ENCODE measurements at regions not wholly inside any gene's neighbourhood (a gene's known extent, or its start where the extent isn't known, plus 50 kb on each side); places are given as distances from the start of the nearest gene placed in this dataset.

DNA sequence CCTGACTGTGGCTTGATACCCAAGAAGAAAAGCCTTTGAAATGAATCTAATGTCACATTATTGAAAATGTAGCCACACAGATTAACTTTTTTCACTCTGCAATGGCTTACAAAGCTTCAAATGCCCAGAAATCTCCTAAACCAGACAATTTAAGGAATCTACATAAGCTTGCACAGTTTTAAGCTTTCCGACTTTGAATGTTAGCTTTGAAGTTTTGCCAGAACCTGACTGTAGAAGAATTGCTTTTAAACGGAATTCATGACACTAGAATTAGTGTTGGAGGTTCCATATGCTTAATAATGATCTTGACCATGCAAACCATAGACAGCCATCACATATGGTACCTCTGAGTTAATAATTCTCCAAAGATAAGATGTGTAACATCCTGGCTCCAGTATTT lies 798.5 kb upstream of the EPHA7 start:
- H3K36me3 ChIP-seq, result no peaks in the 10 kb centered on the region
- no peak for DNase-seq
- H3K27me3 ChIP-seq, result no peaks in the 10 kb centered on the region
- TF ChIP-seq, protein P1, sequence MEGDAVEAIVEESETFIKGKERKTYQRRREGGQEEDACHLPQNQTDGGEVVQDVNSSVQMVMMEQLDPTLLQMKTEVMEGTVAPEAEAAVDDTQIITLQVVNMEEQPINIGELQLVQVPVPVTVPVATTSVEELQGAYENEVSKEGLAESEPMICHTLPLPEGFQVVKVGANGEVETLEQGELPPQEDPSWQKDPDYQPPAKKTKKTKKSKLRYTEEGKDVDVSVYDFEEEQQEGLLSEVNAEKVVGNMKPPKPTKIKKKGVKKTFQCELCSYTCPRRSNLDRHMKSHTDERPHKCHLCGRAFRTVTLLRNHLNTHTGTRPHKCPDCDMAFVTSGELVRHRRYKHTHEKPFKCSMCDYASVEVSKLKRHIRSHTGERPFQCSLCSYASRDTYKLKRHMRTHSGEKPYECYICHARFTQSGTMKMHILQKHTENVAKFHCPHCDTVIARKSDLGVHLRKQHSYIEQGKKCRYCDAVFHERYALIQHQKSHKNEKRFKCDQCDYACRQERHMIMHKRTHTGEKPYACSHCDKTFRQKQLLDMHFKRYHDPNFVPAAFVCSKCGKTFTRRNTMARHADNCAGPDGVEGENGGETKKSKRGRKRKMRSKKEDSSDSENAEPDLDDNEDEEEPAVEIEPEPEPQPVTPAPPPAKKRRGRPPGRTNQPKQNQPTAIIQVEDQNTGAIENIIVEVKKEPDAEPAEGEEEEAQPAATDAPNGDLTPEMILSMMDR (IDR thresholded peaks at IDR 0.05), result no peak
- H3K4me1 ChIP-seq, result no peaks in the 10 kb centered on the region
- H3K4me3 ChIP-seq, result no peak overlapping the region
- H3K9me3 ChIP-seq, result no peaks in the 10 kb centered on the region
- intact Hi-C loops (cut with DNase I; ENCODE audit: low total_unique reads), result no loop called here
- H3K27ac ChIP-seq, result no peak overlapping the region

DNA sequence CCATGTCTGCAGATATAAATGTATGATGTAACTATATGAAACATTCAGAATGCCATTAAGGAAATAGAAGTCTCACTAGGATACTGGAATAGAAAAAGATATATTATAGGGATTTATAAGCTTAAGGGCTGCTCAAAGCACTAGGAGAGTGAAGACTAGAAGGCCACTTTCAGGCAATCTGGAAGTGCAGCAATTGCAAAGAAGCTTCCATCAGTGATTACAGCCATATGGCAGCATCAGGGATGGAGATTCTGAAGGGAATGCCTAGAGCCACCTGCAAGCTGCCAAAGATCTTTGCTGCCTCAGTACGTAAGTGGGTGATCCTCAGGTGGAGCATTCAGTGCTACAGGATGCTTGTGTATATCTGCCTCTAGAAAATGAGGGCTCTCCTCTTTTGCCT lies 796.2 kb upstream of the EPHA7 start:
- H3K4me1 ChIP-seq, result no peaks in the 10 kb centered on the region
- no peaks in the 10 kb centered on the region for H3K9me3 ChIP-seq
- H3K27me3 ChIP-seq, result no peaks in the 10 kb centered on the region
- TF ChIP-seq, protein P1 (IDR thresholded peaks at IDR 0.05), result no peak
- H3K36me3 ChIP-seq, result no peaks in the 10 kb centered on the region
- H3K4me3 ChIP-seq, result no peak overlapping the region
- no peak overlapping the region for H3K27ac ChIP-seq
- intact Hi-C loops (cut with DNase I; ENCODE audit: low total_unique reads), result no loop called here
- DNase-seq, result no peak

DNA sequence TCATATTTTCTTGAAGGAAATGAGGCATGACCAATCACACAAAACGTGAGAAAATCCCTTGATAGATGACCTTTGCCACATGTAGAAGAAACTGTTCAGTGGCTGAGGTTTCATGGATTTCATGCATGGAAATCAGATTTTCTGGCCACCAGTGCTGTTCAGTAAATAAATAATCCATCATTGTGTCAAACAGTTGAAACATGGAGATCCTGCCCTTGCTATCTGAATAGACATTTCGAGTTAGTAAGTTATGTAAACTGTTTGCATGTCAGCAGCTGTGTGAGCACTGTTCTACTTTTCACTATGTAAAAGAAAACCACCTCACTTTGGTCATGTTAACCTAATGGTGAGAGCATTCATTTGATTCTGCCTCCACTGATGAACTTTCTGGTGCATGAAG lies 793.9 kb upstream of the EPHA7 start:
- TF ChIP-seq, protein P1 (IDR thresholded peaks at IDR 0.05), result no peak
- H3K4me1 ChIP-seq, result no peaks in the 10 kb centered on the region
- DNase-seq, result no peak
- H3K9me3 ChIP-seq, result no peaks in the 10 kb centered on the region
- no peak overlapping the region for H3K27ac ChIP-seq
- H3K4me3 ChIP-seq, result no peak overlapping the region
- intact Hi-C loops (cut with DNase I; ENCODE audit: low total_unique reads), result no loop called here
- H3K36me3 ChIP-seq, result no peaks in the 10 kb centered on the region
- H3K27me3 ChIP-seq, result no peaks in the 10 kb centered on the region

DNA sequence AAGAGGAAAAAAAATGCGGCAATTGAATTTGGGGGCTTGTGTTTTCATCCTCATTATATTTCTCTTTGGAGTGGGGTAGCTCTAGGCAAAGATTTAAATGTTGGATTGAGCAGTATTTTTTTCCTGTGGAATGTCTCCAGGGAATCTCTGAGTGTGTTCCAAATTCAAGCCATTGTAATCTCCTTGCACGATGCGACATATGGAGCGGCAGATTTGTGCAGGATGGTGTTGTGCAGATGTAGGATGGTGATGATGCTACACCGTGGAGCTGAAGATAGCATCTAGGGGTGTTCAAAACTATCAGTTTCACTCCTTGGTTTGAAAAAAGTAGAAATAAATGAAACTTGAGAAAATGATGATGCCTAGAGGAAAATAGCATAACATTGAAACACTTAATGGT lies 777.5 kb upstream of the EPHA7 start:
- Histone ChIP-seq H3K4me1 (no peaks in the 10 kb centered on the region), H3K9me3 (no peaks in the 10 kb centered on the region), H3K4me3 (no peak overlapping the region), H3K27ac (no peak overlapping the region), H3K36me3 (no peaks in the 10 kb centered on the region), H3K27me3 (no peaks in the 10 kb centered on the region)
- TF ChIP-seq, protein P1 (IDR thresholded peaks at IDR 0.05), result no peak
- no peak for DNase-seq
- intact Hi-C loops (cut with DNase I; ENCODE audit: low total_unique reads), result no loop called here

DNA sequence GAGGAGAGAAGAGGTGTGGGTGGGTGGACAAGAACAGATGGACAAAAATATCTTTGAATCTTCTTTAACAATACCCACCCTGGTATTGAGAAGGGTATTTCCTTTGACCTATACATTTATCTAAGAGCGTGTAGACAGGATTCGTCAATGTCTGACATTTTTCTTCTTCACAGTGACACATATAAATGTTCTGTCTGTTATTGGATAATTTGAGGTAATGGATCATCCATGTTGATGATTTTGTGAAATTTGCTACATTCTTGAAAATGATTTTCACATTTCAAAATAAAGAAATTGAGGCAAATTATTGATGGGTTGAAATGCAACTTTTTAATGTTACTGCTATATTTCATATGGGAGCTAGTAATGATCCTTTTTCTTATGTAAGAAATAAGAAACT lies 770.7 kb upstream of the EPHA7 start:
- peaks cover 0 to 3% (median 1%) of the 10 kb centered on the region in 3 donors for H3K9me3 ChIP-seq
- intact Hi-C loops (cut with DNase I; ENCODE audit: low total_unique reads), result no loop called here
- TF ChIP-seq, protein P1 (IDR thresholded peaks at IDR 0.05), result no peak

More for the DNA sequence above, 770.7 kb upstream of the EPHA7 start:
- Histone ChIP-seq H3K36me3 (no peaks in the 10 kb centered on the region), H3K27ac (no peak overlapping the region), H3K4me3 (no peak overlapping the region), H3K27me3 (no peaks in the 10 kb centered on the region), H3K4me1 (no peaks in the 10 kb centered on the region)
- DNase-seq, result no peak
